A549 (cell line): ENCODE measurements at regions not wholly inside any gene's neighbourhood (a gene's known extent, or its start where the extent isn't known, plus 50 kb on each side); places are given as distances from the start of the nearest gene placed in this dataset.

Experiments used
- ATAC-seq, 2 experiments: fragments of 200-7000 bp in 1 of 2; fragments of >200 bp in 1 of 2; cut with Nextera tagmentation in 1 of 2; cut with Tn5 transposase in 1 of 2; 3 replicates each; pipeline versions ENCODE4 v1.8.0 to v1.9.1; 2018 to 2020; ENCODE audit warnings: mild to moderate bottlenecking in 1 of 2, moderate library complexity in 1 of 2
- CTCF ChIA-PET: fragments of 300-600 bp; sonication (Branson Sonifier 250); formaldehyde crosslinking; extraction: SDS; loops from one replicate; lab custom pipeline; 2021; ENCODE audit warnings: antibody characterized with exemption, inconsistent platforms; lab: Yijun Ruan, JAX
- POLR2A ChIA-PET: fragments of 350-600 bp; formaldehyde crosslinking; extraction: SDS; loops from one replicate; lab custom pipeline; 2021; ENCODE audit warnings: antibody characterized with exemption, inconsistent platforms; lab: Yijun Ruan, JAX
- DNase-seq, 2 experiments: peaks; one replicate each; pipeline versions ENCODE4 v3.0.0 to v3.0.0-alpha.2; 2011 to 2016; ENCODE audit warnings: low read depth in 1 of 2, low spot score in 1 of 2
- FAIRE-seq: peaks from 2 replicates; lab custom pipeline; 2011; peaks lifted over from hg19 to GRCh38; lab: Jason Lieb, UNC
- H3K27ac ChIP-seq, 2 experiments: fragments of >200 bp; sonication (Bioruptor Twin); formaldehyde crosslinking; 3 replicates each; pipeline ENCODE4 v1.5.1; 2016 to 2017
- H3K4me1 ChIP-seq: fragments of >200 bp; sonication (Bioruptor Twin); formaldehyde crosslinking; 3 replicates; pipeline ENCODE4 v1.6.1; 2016
- H3K4me2 ChIP-seq: fragments of >200 bp; sonication (Bioruptor Twin); formaldehyde crosslinking; 3 replicates; pipeline ENCODE4 v1.6.1; 2016
- H3K4me3 ChIP-seq: fragments of >200 bp; sonication (Bioruptor Twin); formaldehyde crosslinking; 3 replicates; pipeline ENCODE4 v1.5.1; 2016
- H3K9me3 ChIP-seq: fragments of >200 bp; sonication (Bioruptor Twin); formaldehyde crosslinking; 3 replicates; pipeline ENCODE4 v1.6.1; 2016
- CBX2 ChIP-seq: fragments of 200-600 bp; sonication (generic); IDR thresholded peaks from 2 replicates; pipeline ENCODE4 v1.6.1; 2016; ENCODE audit warnings: low read depth, mild to moderate bottlenecking, borderline replicate concordance
- CHD2 ChIP-seq: fragments of 150-350 bp; IDR thresholded peaks from 2 replicates; pipeline ENCODE4 v1.6.1; 2014; ENCODE audit warnings: low read length; ENCODE audit not compliant: partially characterized antibody
- CHD4 ChIP-seq: fragments of 200-600 bp; sonication (generic); IDR thresholded peaks from 2 replicates; pipeline ENCODE4 v1.6.1; 2016; ENCODE audit warnings: antibody characterized with exemption, mild to moderate bottlenecking, borderline replicate concordance
- EHF ChIP-seq: fragments of 250-450 bp; sonication (Bioruptor Pico); IDR thresholded peaks from 2 replicates; pipeline ENCODE4 v1.5.0; 2020; ENCODE audit warnings: mild to moderate bottlenecking
- EP300 ChIP-seq, 2 experiments: fragments of >200 bp; sonication (Bioruptor Twin); formaldehyde crosslinking; IDR thresholded peaks; 2 replicates in 1 of 2; 3 replicates in 1 of 2; pipeline ENCODE4 v1.6.1; 2016 to 2017
- FOSL2 ChIP-seq, 2 experiments: fragments of 450-650 bp in 1 of 2; fragments of >200 bp in 1 of 2; sonication (Bioruptor Twin) in 1 of 2; formaldehyde crosslinking; IDR thresholded peaks; 2 replicates each; pipeline versions ENCODE4 v1.5.0 to v1.6.1; 2016 to 2020; ENCODE audit warnings: mild to moderate bottlenecking in 1 of 2, moderate library complexity in 1 of 2
- HDAC2 ChIP-seq: fragments of 200-600 bp; sonication (generic); IDR thresholded peaks from 2 replicates; pipeline ENCODE4 v1.6.1; 2016
- JUNB ChIP-seq: fragments of >200 bp; sonication (Bioruptor Twin); formaldehyde crosslinking; IDR thresholded peaks from 2 replicates; pipeline ENCODE4 v1.6.1; 2016
- KDM1A ChIP-seq: fragments of 200-600 bp; sonication (generic); IDR thresholded peaks from 2 replicates; pipeline ENCODE4 v1.6.1; 2016; ENCODE audit warnings: low read depth, mild to moderate bottlenecking
- MAZ ChIP-seq: fragments of 150-350 bp; IDR thresholded peaks from 2 replicates; pipeline ENCODE4 v1.6.1; 2014; ENCODE audit warnings: antibody characterized with exemption, low read depth, low read length, borderline replicate concordance
- NFE2L2 ChIP-seq: fragments of 150-350 bp; conservative IDR thresholded peaks from 2 replicates; pipeline ENCODE4 v1.6.1; 2014; ENCODE audit warnings: low read length
- NR3C1 ChIP-seq: fragments of >200 bp; sonication (Bioruptor Twin); formaldehyde crosslinking; IDR thresholded peaks from 3 replicates; pipeline ENCODE4 v1.6.1; 2017
- RAD21 ChIP-seq, 2 experiments: fragments of >200 bp in 1 of 2; sonication (Bioruptor Twin) in 1 of 2; formaldehyde crosslinking in 1 of 2; IDR thresholded peaks in 1 of 2; conservative IDR thresholded peaks in 1 of 2; 2 replicates in 1 of 2; 3 replicates in 1 of 2; pipeline ENCODE4 v1.6.1; 2012 to 2018; ENCODE audit warnings: inconsistent platforms in 1 of 2
- RFX5 ChIP-seq: fragments of 450-650 bp; IDR thresholded peaks from 2 replicates; pipeline ENCODE4 v1.7.1; 2014; ENCODE audit warnings: antibody characterized with exemption, mild to moderate bottlenecking, moderate library complexity
- TFCP2L1 ChIP-seq: fragments of 250-450 bp; sonication (Bioruptor Pico); IDR thresholded peaks from 2 replicates; pipeline ENCODE4 v1.5.0; 2021; ENCODE audit warnings: mild to moderate bottlenecking
- TP53 ChIP-seq: fragments of 250-450 bp; sonication (Bioruptor Pico); IDR thresholded peaks from 2 replicates; pipeline ENCODE4 v1.5.0; 2021; ENCODE audit warnings: mild to moderate bottlenecking, moderate library complexity
- ZFP36 ChIP-seq: fragments of 450-650 bp; IDR thresholded peaks from 2 replicates; pipeline ENCODE4 v1.6.1; 2014; ENCODE audit warnings: borderline replicate concordance; ENCODE audit not compliant: partially characterized antibody
- ZNF302 ChIP-seq: fragments of 250-450 bp; sonication (Bioruptor Pico); IDR thresholded peaks from 2 replicates; pipeline ENCODE4 v1.9.0; 2021; ENCODE audit warnings: inconsistent platforms, mild to moderate bottlenecking, moderate library complexity
- ZSCAN20 ChIP-seq: fragments of 250-450 bp; sonication (Bioruptor Pico); IDR thresholded peaks from 2 replicates; pipeline ENCODE4 v1.8.0; 2022; ENCODE audit warnings: mild to moderate bottlenecking, moderate library complexity
- WGBS: methylation state at CpG from one replicate; pipeline ENCODE4 v1.1.6; 2017; ENCODE audit errors: missing lambda C conversion rate; 5-methylcytosine and 5-hydroxymethylcytosine counted together
- TF ChIP-seq, protein P1 (sequence below): fragments of 250-450 bp; sonication (Bioruptor Pico); IDR thresholded peaks from 2 replicates; pipeline ENCODE4 v1.5.0; 2020; ENCODE audit warnings: low read depth, mild to moderate bottlenecking, moderate library complexity
- TF ChIP-seq, protein P2 (sequence below): IDR thresholded peaks from 2 replicates; pipeline ENCODE4 v1.6.1; 2012

DNA sequence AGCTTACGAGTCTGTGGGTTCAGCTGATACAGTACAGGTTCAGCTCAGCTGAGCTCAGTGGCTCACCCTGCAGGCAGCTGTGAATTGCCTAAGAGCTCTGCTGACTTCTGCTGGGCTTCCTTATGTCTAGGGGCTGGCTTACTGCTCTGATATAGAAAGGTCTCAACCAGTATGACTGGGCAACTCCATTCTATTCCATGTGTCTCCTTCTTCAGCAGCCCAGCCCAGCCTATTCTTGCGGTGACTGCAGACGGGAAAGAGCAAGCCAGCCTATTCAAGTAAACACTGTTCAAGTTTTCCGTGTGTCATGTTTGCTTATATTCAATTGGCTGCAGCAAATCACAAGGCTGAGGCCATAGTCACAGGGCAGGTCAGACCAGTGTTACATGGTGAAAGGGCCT is 615.4 kb upstream of the ZFP42 start:
- no peak overlapping the region for H3K4me2 ChIP-seq
- H3K27ac ChIP-seq = no peak overlapping the region
- TF ChIP-seq RAD21 (conservative IDR thresholded peaks at IDR 0.05 in 1 of 2, IDR thresholded peaks at IDR 0.05 in 1 of 2) (0 out of 5 replicates have a peak, but pooled peaks of 1 of the 2 experiments have one; percentile 15), RFX5 (no peak)
- ATAC-seq (peak; percentile 62 to 74; a peak in 5 of 6 replicates), DNase-seq (peak in 1 of 2 experiments; percentile 43), FAIRE-seq (no peak)
- ChIA-PET POLR2A (no interaction called here), CTCF (interaction anchor here (0.5 kb wide), 1 partner anchor 1025 kb away, joined by 3 read pairs; no protein-coding TSS in a partner anchor)
- H3K4me1 ChIP-seq = no peaks in the 10 kb centered on the region
- WGBS = 74% methylated on average over 4 of the region's 4 CpGs
- H3K9me3 ChIP-seq = no peaks in the 10 kb centered on the region
- no peak overlapping the region for H3K4me3 ChIP-seq

DNA sequence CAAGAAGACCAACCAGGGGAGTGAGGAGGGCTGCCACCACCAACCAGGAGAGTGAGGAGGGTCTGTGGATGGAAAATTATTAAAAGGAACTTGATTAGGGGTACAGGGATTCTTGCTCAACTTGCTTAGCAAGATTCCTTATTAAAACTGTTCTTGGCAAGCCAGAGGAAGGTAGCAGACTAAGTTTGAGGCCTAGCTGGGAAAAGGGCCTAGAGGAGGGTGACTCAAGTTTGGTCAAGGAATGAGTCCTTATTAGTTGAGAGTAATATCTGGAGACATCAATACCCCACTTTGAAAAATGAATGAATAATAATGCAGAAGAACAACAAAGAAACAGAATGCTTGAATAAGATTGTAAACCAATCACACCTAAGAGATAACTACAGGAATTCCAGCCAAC is 612.4 kb upstream of the ZFP42 start:
- Histone ChIP-seq H3K27ac (no peak overlapping the region), H3K4me3 (no peak overlapping the region), H3K9me3 (no peaks in the 10 kb centered on the region), H3K4me2 (no peak overlapping the region), H3K4me1 (peaks cover 10% of the 10 kb centered on the region; the same call in 2 of the 3 replicates)
- FAIRE-seq = no peak
- ATAC-seq = no peak
- ChIA-PET POLR2A (no interaction called here), CTCF (interaction anchor here (0.7 kb wide), 1 partner anchor 265 kb away, joined by 4 read pairs; no protein-coding TSS in a partner anchor)
- no peak for DNase-seq
- TF ChIP-seq NFE2L2 = no peak
- no peak for TF ChIP-seq ZSCAN20 (CRISPR knock-in tag)
- TF ChIP-seq ZNF302 = no peak

DNA sequence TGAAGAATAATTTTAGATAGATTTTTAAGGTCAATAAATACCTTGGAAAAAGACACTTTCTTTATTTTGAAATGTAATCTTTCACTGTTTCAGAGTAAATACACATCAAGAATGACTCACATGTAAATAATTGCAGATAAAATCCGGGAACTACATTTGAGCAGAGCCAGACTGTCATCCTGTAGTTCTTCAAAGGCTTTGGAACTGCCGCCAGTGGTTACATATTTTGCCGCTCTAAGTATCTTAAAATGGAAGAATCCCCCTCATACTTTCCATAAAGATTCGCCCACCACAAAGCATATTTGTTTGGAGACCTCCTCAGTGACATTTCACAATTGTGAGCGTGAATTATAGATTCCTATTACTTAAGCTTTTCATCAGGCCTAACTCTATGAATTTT is 607.8 kb upstream of the ZFP42 start:
- peaks cover 13% of the 10 kb centered on the region; the same call in 2 of the 3 replicates for H3K4me1 ChIP-seq
- DNase-seq (peak; percentile 1 to 25), ATAC-seq (no peak; a peak in 1 of 6 replicates), FAIRE-seq (peak; percentile 7)
- no peaks in the 10 kb centered on the region for H3K9me3 ChIP-seq
- ChIA-PET POLR2A (no interaction called here), CTCF (interaction anchor here (1.0 kb wide), 1 partner anchor 220 kb away, joined by 3 read pairs; no protein-coding TSS in a partner anchor)
- 18% methylated on average over 5 of the region's 5 CpGs for WGBS
- H3K27ac ChIP-seq = 0 out of 6 replicates have a peak overlapping the region, but pooled peaks of 1 of the 2 experiments have one; percentile 43
- H3K4me3 ChIP-seq = no peak overlapping the region
- peak overlapping the region; percentile 37 for H3K4me2 ChIP-seq
- TF ChIP-seq, protein P1, sequence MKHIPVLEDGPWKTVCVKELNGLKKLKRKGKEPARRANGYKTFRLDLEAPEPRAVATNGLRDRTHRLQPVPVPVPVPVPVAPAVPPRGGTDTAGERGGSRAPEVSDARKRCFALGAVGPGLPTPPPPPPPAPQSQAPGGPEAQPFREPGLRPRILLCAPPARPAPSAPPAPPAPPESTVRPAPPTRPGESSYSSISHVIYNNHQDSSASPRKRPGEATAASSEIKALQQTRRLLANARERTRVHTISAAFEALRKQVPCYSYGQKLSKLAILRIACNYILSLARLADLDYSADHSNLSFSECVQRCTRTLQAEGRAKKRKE (CRISPR knock-in tag) = no peak
- no peak for TF ChIP-seq FOSL2 (IDR thresholded peaks at IDR 0.05)
- peak; percentile 61; the same call in 1 of the 2 replicates for TF ChIP-seq FOSL2 (CRISPR knock-in tag; IDR thresholded peaks at IDR 0.05)
- no peak for TF ChIP-seq EHF (CRISPR knock-in tag)
- 0 out of 2 replicates have a peak, but pooled peaks have one; percentile 19 for TF ChIP-seq JUNB

DNA sequence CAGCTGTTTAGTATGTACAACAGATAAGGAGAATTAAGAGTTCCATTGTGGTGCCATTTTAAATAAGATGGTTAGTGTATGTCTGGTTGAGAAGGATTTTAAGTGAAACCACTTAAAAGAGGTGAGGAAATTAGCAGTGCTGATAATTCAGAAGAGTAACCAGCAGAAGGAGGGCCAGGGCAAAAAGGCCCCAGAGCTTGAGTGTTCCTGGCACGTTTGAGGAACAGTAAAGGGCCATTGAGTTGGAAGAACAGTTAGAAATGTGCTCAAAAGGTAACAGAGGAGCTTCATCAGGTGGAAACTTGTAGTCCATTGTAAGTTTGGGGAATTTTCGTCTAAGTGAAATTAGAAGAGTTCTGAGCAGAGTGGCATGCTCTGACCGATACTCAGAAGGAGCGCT is 606.2 kb upstream of the ZFP42 start:
- Histone ChIP-seq H3K4me1 (peaks cover 13% of the 10 kb centered on the region; the same call in 2 of the 3 replicates), H3K27ac (no peak overlapping the region), H3K9me3 (no peaks in the 10 kb centered on the region), H3K4me3 (no peak overlapping the region), H3K4me2 (no peak overlapping the region)
- TF ChIP-seq ZNF302 (no peak), FOSL2 (IDR thresholded peaks at IDR 0.05) (no peak), FOSL2 (CRISPR knock-in tag; IDR thresholded peaks at IDR 0.05) (no peak), NR3C1 (no peak), CHD4 (no peak), KDM1A (no peak), MAZ (no peak), TFCP2L1 (CRISPR knock-in tag) (no peak), CHD2 (no peak), CBX2 (no peak), HDAC2 (no peak), TP53 (CRISPR knock-in tag) (no peak), ZFP36 (no peak), EP300 (IDR thresholded peaks at IDR 0.05) (no peak)
- TF ChIP-seq, protein P2, sequence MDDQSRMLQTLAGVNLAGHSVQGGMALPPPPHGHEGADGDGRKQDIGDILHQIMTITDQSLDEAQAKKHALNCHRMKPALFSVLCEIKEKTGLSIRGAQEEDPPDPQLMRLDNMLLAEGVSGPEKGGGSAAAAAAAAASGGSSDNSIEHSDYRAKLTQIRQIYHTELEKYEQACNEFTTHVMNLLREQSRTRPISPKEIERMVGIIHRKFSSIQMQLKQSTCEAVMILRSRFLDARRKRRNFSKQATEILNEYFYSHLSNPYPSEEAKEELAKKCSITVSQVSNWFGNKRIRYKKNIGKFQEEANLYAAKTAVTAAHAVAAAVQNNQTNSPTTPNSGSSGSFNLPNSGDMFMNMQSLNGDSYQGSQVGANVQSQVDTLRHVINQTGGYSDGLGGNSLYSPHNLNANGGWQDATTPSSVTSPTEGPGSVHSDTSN = no peak
- ChIA-PET CTCF (no interaction called here), POLR2A (no interaction called here)
- DNase-seq (no peak), FAIRE-seq (no peak), ATAC-seq (no peak)
- WGBS = 71% methylated on average over 4 of the region's 4 CpGs
